ENCODE measurements at regions not wholly inside any gene's neighbourhood (a gene's known extent, or its start where the extent isn't known, plus 50 kb on each side); places are given as distances from the start of the nearest gene placed in this dataset. TPM values are rescaled to one million over a fixed set of nuclear protein-coding genes. Genes with fewer than 3 reads are reported as not detected.

DNA sequence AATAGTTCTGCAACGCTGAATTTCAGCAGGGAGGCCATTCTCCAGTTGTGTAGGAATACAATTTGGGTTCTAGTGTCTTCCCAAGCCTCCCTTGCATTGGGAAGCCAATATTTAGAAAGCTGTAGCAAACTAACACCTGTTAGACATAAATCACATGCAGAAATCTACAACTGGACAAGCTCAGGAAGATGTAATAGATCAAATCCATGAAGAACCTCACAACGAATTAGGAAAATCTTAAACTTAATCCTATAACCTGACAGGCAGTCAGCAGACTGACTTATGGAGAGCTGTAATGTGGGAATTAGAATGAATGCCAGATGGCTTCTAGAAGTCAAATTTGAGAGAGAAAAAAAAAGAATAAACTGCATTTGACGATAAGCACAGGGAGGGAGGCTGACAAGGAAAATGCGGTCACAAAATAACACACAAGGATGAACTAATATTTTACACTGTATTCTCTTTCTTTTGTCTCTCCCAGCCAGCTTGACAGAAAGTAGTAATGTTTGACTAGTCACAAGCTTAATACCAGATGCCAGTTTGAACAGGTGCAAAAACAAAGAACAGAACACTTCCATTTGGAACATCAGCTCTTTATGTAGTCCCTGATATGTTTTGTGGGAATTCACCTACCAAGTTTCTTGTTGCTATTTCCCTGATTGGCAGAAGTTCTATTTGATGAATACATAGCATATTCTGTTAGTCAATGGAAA, 50.8 kb upstream of the FANCL start:
- ATAC-seq: no peak
- Histone ChIP-seq H3K27ac (no peak overlapping the region), H3K9me3 (no peaks in the 10 kb centered on the region), H3K27me3 (ENCODE audit: low read depth) (no peaks in the 10 kb centered on the region), H3K4me3 (no peak overlapping the region), H3K4me1 (no peaks in the 10 kb centered on the region), H3K36me3 (no peaks in the 10 kb centered on the region)
- intact Hi-C loops (cut with DNase I): no loop called here
- TF ChIP-seq, protein P1, sequence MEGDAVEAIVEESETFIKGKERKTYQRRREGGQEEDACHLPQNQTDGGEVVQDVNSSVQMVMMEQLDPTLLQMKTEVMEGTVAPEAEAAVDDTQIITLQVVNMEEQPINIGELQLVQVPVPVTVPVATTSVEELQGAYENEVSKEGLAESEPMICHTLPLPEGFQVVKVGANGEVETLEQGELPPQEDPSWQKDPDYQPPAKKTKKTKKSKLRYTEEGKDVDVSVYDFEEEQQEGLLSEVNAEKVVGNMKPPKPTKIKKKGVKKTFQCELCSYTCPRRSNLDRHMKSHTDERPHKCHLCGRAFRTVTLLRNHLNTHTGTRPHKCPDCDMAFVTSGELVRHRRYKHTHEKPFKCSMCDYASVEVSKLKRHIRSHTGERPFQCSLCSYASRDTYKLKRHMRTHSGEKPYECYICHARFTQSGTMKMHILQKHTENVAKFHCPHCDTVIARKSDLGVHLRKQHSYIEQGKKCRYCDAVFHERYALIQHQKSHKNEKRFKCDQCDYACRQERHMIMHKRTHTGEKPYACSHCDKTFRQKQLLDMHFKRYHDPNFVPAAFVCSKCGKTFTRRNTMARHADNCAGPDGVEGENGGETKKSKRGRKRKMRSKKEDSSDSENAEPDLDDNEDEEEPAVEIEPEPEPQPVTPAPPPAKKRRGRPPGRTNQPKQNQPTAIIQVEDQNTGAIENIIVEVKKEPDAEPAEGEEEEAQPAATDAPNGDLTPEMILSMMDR (IDR thresholded peaks at IDR 0.05): no peak
- DNase-seq: no peak

Small RNA genes in the stretch of these regions (microRNA-seq; reads per million reads assigned to microRNA genes)
- gene MIR4432 (ENCODE audit: borderline number of aligned reads): not detected
